Mammary epithelial cell (primary cell): ENCODE measurements at regions not wholly inside any gene's neighbourhood (a gene's known extent, or its start where the extent isn't known, plus 50 kb on each side); places are given as distances from the start of the nearest gene placed in this dataset.

Experiments used
- EZH2 ChIP-seq: IDR thresholded peaks from 2 replicates; pipeline ENCODE4 v1.6.1; 2012; ENCODE audit warnings: low read length, inconsistent platforms, borderline replicate concordance
- TF ChIP-seq, protein P1 (sequence below), 2 donors: IDR thresholded peaks in 1 of 2; conservative IDR thresholded peaks in 1 of 2; 2 replicates each; pipeline ENCODE4 v1.5.1; 2011 to 2012; ENCODE audit warnings: inconsistent platforms in 2 of 2, low read length in 2 of 2, mild to moderate bottlenecking in 2 of 2, control low read depth in 1 of 2, low read depth in 1 of 2; ENCODE audit not compliant: insufficient read depth in 1 of 2; ENCODE audit errors: extremely low read depth in 1 of 2

GRCh38 chr3:1955750-1956149 is 142.9 kb upstream of the CNTN4 start:
- TF ChIP-seq, protein P1, sequence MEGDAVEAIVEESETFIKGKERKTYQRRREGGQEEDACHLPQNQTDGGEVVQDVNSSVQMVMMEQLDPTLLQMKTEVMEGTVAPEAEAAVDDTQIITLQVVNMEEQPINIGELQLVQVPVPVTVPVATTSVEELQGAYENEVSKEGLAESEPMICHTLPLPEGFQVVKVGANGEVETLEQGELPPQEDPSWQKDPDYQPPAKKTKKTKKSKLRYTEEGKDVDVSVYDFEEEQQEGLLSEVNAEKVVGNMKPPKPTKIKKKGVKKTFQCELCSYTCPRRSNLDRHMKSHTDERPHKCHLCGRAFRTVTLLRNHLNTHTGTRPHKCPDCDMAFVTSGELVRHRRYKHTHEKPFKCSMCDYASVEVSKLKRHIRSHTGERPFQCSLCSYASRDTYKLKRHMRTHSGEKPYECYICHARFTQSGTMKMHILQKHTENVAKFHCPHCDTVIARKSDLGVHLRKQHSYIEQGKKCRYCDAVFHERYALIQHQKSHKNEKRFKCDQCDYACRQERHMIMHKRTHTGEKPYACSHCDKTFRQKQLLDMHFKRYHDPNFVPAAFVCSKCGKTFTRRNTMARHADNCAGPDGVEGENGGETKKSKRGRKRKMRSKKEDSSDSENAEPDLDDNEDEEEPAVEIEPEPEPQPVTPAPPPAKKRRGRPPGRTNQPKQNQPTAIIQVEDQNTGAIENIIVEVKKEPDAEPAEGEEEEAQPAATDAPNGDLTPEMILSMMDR (conservative IDR thresholded peaks at IDR 0.05 in 1 of 2, IDR thresholded peaks at IDR 0.05 in 1 of 2; ENCODE audit: extremely low read depth in 1 of 2, insufficient read depth in 1 of 2, low read depth in 1 of 2, low read length in 2 of 2) = no peak
- TF ChIP-seq EZH2 = no peak
